K562 (cell line): ENCODE measurements at regions not wholly inside any gene's neighbourhood (a gene's known extent, or its start where the extent isn't known, plus 50 kb on each side); places are given as distances from the start of the nearest gene placed in this dataset.

Experiments used
- ATAC-seq: fragments of 200-7000 bp; cut with Tn5 transposase; 3 replicates; pipeline ENCODE4 v1.9.1; 2020; ENCODE audit warnings: moderate library complexity
- BruUV-seq: library from RNA; stranded (reverse); fragments of 400-500 nt; replicated peaks from 2 replicates; lab custom pipeline; 2021; lab: Mats Ljungman, UMichigan
- CTCF ChIA-PET: fragments of 300-600 bp; formaldehyde crosslinking; extraction: SDS; loops from one replicate; lab custom pipeline; 2021; ENCODE audit warnings: low intra/inter-chr PET ratio; lab: Yijun Ruan, JAX
- POLR2A ChIA-PET: fragments of 300-600, 350-650 bp; sonication (Branson Sonifier 250); formaldehyde crosslinking; extraction: SDS; loops from one replicate; lab custom pipeline; 2021; ENCODE audit warnings: antibody characterized with exemption, inconsistent platforms; lab: Yijun Ruan, JAX
- DNase-seq, 4 experiments: peaks; one replicate each; pipeline versions ENCODE4 v3.0.0 to v3.0.0-alpha.2; 2011 to 2018; ENCODE audit warnings: low spot score in 3 of 4, mixed read lengths in 3 of 4; ENCODE audit errors: extremely low read depth in 1 of 4
- FAIRE-seq: peaks from 2 replicates; lab custom pipeline; 2011; peaks lifted over from hg19 to GRCh38; lab: Jason Lieb, UNC
- H2AFZ ChIP-seq: 2 replicates; pipeline ENCODE4 v1.6.0; 2011; ENCODE audit warnings: low read depth, low read length, control low read depth, inconsistent platforms
- H3K27ac ChIP-seq: fragments of 200-600 bp; 3 replicates; pipeline ENCODE4 v1.8.0; 2011; ENCODE audit warnings: low read depth, mild to moderate bottlenecking, control low read depth, inconsistent platforms, low read length, moderate library complexity, mixed read lengths; ENCODE audit errors: extremely low read depth
- H3K27me3 ChIP-seq, 2 experiments: fragments of 300-600 bp in 1 of 2; 2 replicates in 1 of 2; 3 replicates in 1 of 2; pipeline versions ENCODE4 v1.6.0 to v1.8.0; 2011; ENCODE audit warnings: inconsistent platforms in 2 of 2, low read length in 2 of 2, mild to moderate bottlenecking in 1 of 2, mixed read lengths in 1 of 2, moderate library complexity in 1 of 2; ENCODE audit not compliant: control insufficient read depth in 2 of 2, insufficient read depth in 2 of 2
- H3K36me3 ChIP-seq: fragments of 300-600 bp; 3 replicates; pipeline ENCODE4 v1.8.0; 2011; ENCODE audit warnings: mild to moderate bottlenecking, low read length, inconsistent platforms; ENCODE audit not compliant: control insufficient read depth, insufficient read depth
- H3K4me1 ChIP-seq, 2 experiments: fragments of 200-600 bp in 1 of 2; replicated peaks in 1 of 2; 2 replicates in 1 of 2; 3 replicates in 1 of 2; pipeline versions ENCODE4 v1.5.1 to v1.8.0; 2011; ENCODE audit warnings: inconsistent platforms in 2 of 2, low read length in 2 of 2, mild to moderate bottlenecking in 1 of 2, mixed read lengths in 1 of 2, moderate library complexity in 1 of 2; ENCODE audit not compliant: control insufficient read depth in 2 of 2, insufficient read depth in 2 of 2
- H3K4me2 ChIP-seq: 2 replicates; pipeline ENCODE4 v1.6.1; 2011; ENCODE audit warnings: low read length, control low read depth, inconsistent platforms, mixed read lengths; ENCODE audit not compliant: insufficient read depth
- H3K4me3 ChIP-seq: fragments of 200-600 bp; sonication (generic), shearing (Covaris generic); 2 replicates; pipeline ENCODE4 v1.5.1; 2016; ENCODE audit warnings: control low read depth, inconsistent platforms
- H3K79me2 ChIP-seq: fragments of 200-600 bp; 3 replicates; pipeline ENCODE4 v1.8.0; 2011; ENCODE audit warnings: low read length, inconsistent platforms; ENCODE audit not compliant: control insufficient read depth, insufficient read depth
- H3K9ac ChIP-seq, 2 experiments: 2 replicates each; pipeline versions ENCODE4 v1.6.0 to v1.6.1; 2011; ENCODE audit warnings: low read depth in 2 of 2, low read length in 2 of 2, control low read depth in 1 of 2, inconsistent platforms in 1 of 2, mild to moderate bottlenecking in 1 of 2, mixed read lengths in 1 of 2; ENCODE audit not compliant: insufficient read depth in 1 of 2
- H3K9me1 ChIP-seq: one replicate; pipeline ENCODE4 v1.6.0; 2011; ENCODE audit warnings: inconsistent platforms, mild to moderate bottlenecking, low read length, moderate library complexity; ENCODE audit not compliant: control insufficient read depth, insufficient read depth
- H3K9me3 ChIP-seq: replicated peaks from 2 replicates; pipeline ENCODE4 v1.5.1; 2011; ENCODE audit warnings: low read depth, low read length, inconsistent platforms; ENCODE audit not compliant: control insufficient read depth, insufficient read depth
- H4K20me1 ChIP-seq: replicated peaks from 2 replicates; pipeline ENCODE4 v1.6.1; 2011; ENCODE audit warnings: low read length, inconsistent platforms, mixed read lengths; ENCODE audit not compliant: control insufficient read depth, insufficient read depth
- ATF3 ChIP-seq, 2 experiments: fragments of 450-650 bp in 1 of 2; sonication (generic) in 1 of 2; formaldehyde crosslinking in 1 of 2; IDR thresholded peaks in 1 of 2; conservative IDR thresholded peaks in 1 of 2; 2 replicates each; pipeline versions ENCODE4 v1.6.1 to v1.8.1; 2016 to 2023; ENCODE audit warnings: mild to moderate bottlenecking in 2 of 2, moderate library complexity in 2 of 2, inconsistent platforms in 1 of 2, missing genetic modification reagents in 1 of 2
- KDM5B ChIP-seq: fragments of 200-600 bp; sonication (generic); IDR thresholded peaks from 2 replicates; pipeline ENCODE4 v1.6.1; 2012; ENCODE audit warnings: low read depth, mild to moderate bottlenecking, moderate library complexity, low read length, control low read depth, inconsistent platforms; ENCODE audit not compliant: insufficient replicate concordance
- NFYB ChIP-seq: IDR thresholded peaks from 2 replicates; pipeline ENCODE4 v1.6.1; 2011; ENCODE audit warnings: mild to moderate bottlenecking, moderate library complexity; ENCODE audit not compliant: insufficient read length; ENCODE audit errors: extremely low read depth
- SMARCE1 ChIP-seq: fragments of 450-650 bp; IDR thresholded peaks from 2 replicates; pipeline ENCODE4 v1.7.1; 2016; ENCODE audit warnings: mild to moderate bottlenecking
- WGBS: fragments of 100-300 bp; shearing (Covaris generic); methylation state at CpG from one replicate; pipeline ENCODE4 v1.1.6; 2016; ENCODE audit warnings: low coverage, mixed read lengths; ENCODE audit not compliant: insufficient coverage; ENCODE audit errors: missing lambda C conversion rate; 5-methylcytosine and 5-hydroxymethylcytosine counted together
- in situ Hi-C: fragments of 300-500 bp; cut with MboI; formaldehyde crosslinking; loops from 4 replicates; pipeline ENCODE4 v1.15.0; 2018; ENCODE audit warnings: inconsistent platforms, mixed read lengths
- intact Hi-C: fragments of 100-400 bp; cut with micrococcal nuclease; formaldehyde crosslinking; loops from 2 replicates; pipeline ENCODE4 v1.14.2; 2022
- TF ChIP-seq, protein P1 (sequence below): fragments of 450-650 bp; conservative IDR thresholded peaks from 2 replicates; pipeline ENCODE4 v1.6.1; 2016; ENCODE audit warnings: missing genetic modification characterization, low read depth, mild to moderate bottlenecking, missing compliant biosample characterization, moderate library complexity

DNA sequence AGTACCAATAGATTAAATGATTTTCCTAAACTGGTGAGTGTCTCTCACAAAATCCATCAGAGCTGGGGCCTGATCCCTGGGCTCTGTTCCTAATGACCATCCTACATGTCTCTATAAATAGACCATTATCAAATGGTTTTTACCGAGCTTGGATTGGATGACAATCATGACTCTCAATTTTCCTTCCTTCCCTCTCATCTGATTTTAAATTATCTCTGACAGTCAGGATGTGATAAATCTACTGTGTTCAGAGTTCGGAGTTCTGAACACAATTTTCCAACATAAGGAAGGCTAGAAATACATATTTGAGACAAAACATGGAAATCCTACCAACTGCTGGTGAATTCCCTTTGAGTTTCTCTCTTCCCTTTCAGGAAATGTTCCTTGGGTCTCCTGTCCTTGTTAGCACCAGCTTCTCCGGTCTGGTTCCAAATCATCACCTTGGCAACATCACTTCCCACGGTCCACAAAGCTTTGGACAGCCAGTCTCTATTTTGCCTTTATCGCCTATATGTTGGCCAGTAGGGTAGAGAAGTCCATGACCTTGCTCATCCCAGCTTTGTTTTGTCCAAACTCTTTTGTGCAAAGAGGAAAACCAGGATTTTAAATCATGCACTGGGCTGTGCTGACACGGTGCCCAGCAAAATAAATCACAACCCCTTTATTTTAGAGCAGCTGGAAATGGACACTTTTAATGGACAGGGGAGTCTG, 139.6 kb upstream of the ITGA6 start:
- in situ Hi-C loops = no loop called here
- no peaks in the 10 kb centered on the region for H3K9me1 ChIP-seq
- no peak overlapping the region for H3K27ac ChIP-seq
- no peak overlapping the region for H3K4me3 ChIP-seq
- ATAC-seq (no peak), FAIRE-seq (no peak), DNase-seq (no peak)
- no peak overlapping the region for H2AFZ ChIP-seq
- ChIA-PET CTCF (no interaction called here), POLR2A (interaction anchor here (0.7 to 1.3 kb wide), 4 partner anchors 11 to 472 kb away, joined by 3 read pairs; no protein-coding TSS in a partner anchor)
- no peaks in the 10 kb centered on the region for H4K20me1 ChIP-seq
- no TSS peak for BruUV-seq
- intact Hi-C loops = loop anchor here (10.0 kb wide), 1 partner anchor 177 kb away; no protein-coding TSS in a partner anchor
- no peak overlapping the region for H3K9ac ChIP-seq
- WGBS = 0% methylated on average over 6 of the region's 6 CpGs
- no peak overlapping the region for H3K4me2 ChIP-seq
- TF ChIP-seq, protein P1, sequence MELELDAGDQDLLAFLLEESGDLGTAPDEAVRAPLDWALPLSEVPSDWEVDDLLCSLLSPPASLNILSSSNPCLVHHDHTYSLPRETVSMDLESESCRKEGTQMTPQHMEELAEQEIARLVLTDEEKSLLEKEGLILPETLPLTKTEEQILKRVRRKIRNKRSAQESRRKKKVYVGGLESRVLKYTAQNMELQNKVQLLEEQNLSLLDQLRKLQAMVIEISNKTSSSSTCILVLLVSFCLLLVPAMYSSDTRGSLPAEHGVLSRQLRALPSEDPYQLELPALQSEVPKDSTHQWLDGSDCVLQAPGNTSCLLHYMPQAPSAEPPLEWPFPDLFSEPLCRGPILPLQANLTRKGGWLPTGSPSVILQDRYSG (tag) = no peak
- TF ChIP-seq SMARCE1 = no peak
- no peak for TF ChIP-seq KDM5B
- no peak for TF ChIP-seq NFYB
- TF ChIP-seq ATF3 (IDR thresholded peaks at IDR 0.05) = no peak
- TF ChIP-seq ATF3 (CRISPR knock-in tag; conservative IDR thresholded peaks at IDR 0.05) = no peak
- H3K27me3 ChIP-seq = peaks cover 2 to 17% of the 10 kb centered on the region in 2 experiments; a peak in 2 of 5 replicates
- no peaks in the 10 kb centered on the region for H3K79me2 ChIP-seq
- H3K36me3 ChIP-seq = no peaks in the 10 kb centered on the region
- H3K4me1 ChIP-seq = no peaks in the 10 kb centered on the region
- no peaks in the 10 kb centered on the region for H3K9me3 ChIP-seq
